ENCODE measurements at regions not wholly inside any gene's neighbourhood (a gene's known extent, or its start where the extent isn't known, plus 50 kb on each side); places are given as distances from the start of the nearest gene placed in this dataset.

GRCh38 chr6:67759001-67759400, 876.1 kb upstream of the ADGRB3 start:
- Histone ChIP-seq H3K79me2 (ENCODE audit: control insufficient read depth, insufficient read depth, low read length) (no peaks in the 10 kb centered on the region), H3K4me1 (ENCODE audit: control insufficient read depth, extremely low read depth, insufficient read depth, low read length) (no peaks in the 10 kb centered on the region), H3K9me3 (replicated peaks; ENCODE audit: control insufficient read depth, insufficient read depth, low read length) (no peaks in the 10 kb centered on the region), H3K36me3 (ENCODE audit: control insufficient read depth in 2 of 2, extremely low read depth in 1 of 2, insufficient read depth in 2 of 2, low read length in 2 of 2) (no peaks in the 10 kb centered on the region), H3K9me1 (replicated peaks; ENCODE audit: control insufficient read depth, extremely low read depth, insufficient read depth, low read length) (no peaks in the 10 kb centered on the region), H3K9ac (replicated peaks; ENCODE audit: extremely low read depth, insufficient read depth, low read length) (no peak overlapping the region), H3K27ac (ENCODE audit: insufficient read depth, low read depth, low read length) (no peak overlapping the region), H3K4me2 (ENCODE audit: insufficient read depth, low read length) (no peak overlapping the region), H3K4me3 (replicated peaks in 1 of 3; ENCODE audit: insufficient read depth in 1 of 3, low read depth in 1 of 3, low read length in 3 of 3) (no peak overlapping the region), H3K27me3 (ENCODE audit: control insufficient read depth in 2 of 2, insufficient read depth in 2 of 2, low read length in 2 of 2) (no peaks in the 10 kb centered on the region), H4K20me1 (replicated peaks; ENCODE audit: control insufficient read depth, extremely low read depth, insufficient read depth, low read length) (no peaks in the 10 kb centered on the region), H2AFZ (ENCODE audit: low read depth, low read length) (no peak overlapping the region)
- FAIRE-seq (no peak), DNase-seq (ENCODE audit: low read depth, low spot score) (no peak)
- CTCF ChIA-PET = no interaction called here
- TF ChIP-seq JUN (IDR thresholded peaks at IDR 0.05; ENCODE audit: borderline replicate concordance, insufficient read depth, insufficient read length, low read depth) (no peak), POLR2A (IDR thresholded peaks at IDR 0.05; ENCODE audit: low read depth, low read length) (no peak), EZH2 (IDR thresholded peaks at IDR 0.05; ENCODE audit: borderline replicate concordance, low read depth, low read length, severe bottlenecking) (no peak), FOS (IDR thresholded peaks at IDR 0.05; ENCODE audit: borderline replicate concordance, insufficient read depth, low read length) (no peak)
- POLR2A ChIA-PET = no interaction called here
- BruUV-seq (replicated peaks) = no TSS peak
- dilution Hi-C loops (cut with MboI; ENCODE audit: extremely low pct_ligation_motif_present, low sequenced_read_pairs) (no loop called here), intact Hi-C loops (cut with micrococcal nuclease) (no loop called here)

- no peaks in the 10 kb centered on the region for H3K9me3 ChIP-seq (replicated peaks; ENCODE audit: control insufficient read depth, insufficient read depth, low read length)
- no peaks in the 10 kb centered on the region for H3K4me1 ChIP-seq (ENCODE audit: control insufficient read depth, extremely low read depth, insufficient read depth, low read length)
- ChIA-PET CTCF (no interaction called here), POLR2A (no interaction called here)
- FAIRE-seq = no peak
- DNase-seq (ENCODE audit: low read depth, low spot score) = no peak
- no peaks in the 10 kb centered on the region for H4K20me1 ChIP-seq (replicated peaks; ENCODE audit: control insufficient read depth, extremely low read depth, insufficient read depth, low read length)
- H3K27ac ChIP-seq (ENCODE audit: insufficient read depth, low read depth, low read length) = no peak overlapping the region
- no peaks in the 10 kb centered on the region for H3K79me2 ChIP-seq (ENCODE audit: control insufficient read depth, insufficient read depth, low read length)
- H3K4me2 ChIP-seq (ENCODE audit: insufficient read depth, low read length) = no peak overlapping the region
- intact Hi-C loops (cut with micrococcal nuclease) = no loop called here
- no peaks in the 10 kb centered on the region for H3K27me3 ChIP-seq (ENCODE audit: control insufficient read depth in 2 of 2, insufficient read depth in 2 of 2, low read length in 2 of 2)
- no peak overlapping the region for H3K4me3 ChIP-seq (replicated peaks in 1 of 3; ENCODE audit: insufficient read depth in 1 of 3, low read depth in 1 of 3, low read length in 3 of 3)
- no TSS peak for BruUV-seq (replicated peaks)
- H2AFZ ChIP-seq (ENCODE audit: low read depth, low read length) = no peak overlapping the region
- dilution Hi-C loops (cut with MboI; ENCODE audit: extremely low pct_ligation_motif_present, low sequenced_read_pairs) = no loop called here
- H3K9me1 ChIP-seq (replicated peaks; ENCODE audit: control insufficient read depth, extremely low read depth, insufficient read depth, low read length) = no peaks in the 10 kb centered on the region
- TF ChIP-seq EZH2 (IDR thresholded peaks at IDR 0.05; ENCODE audit: borderline replicate concordance, low read depth, low read length, severe bottlenecking) (no peak), MAX (IDR thresholded peaks at IDR 0.05; ENCODE audit: insufficient read depth, insufficient read length) (no peak), JUN (IDR thresholded peaks at IDR 0.05; ENCODE audit: borderline replicate concordance, insufficient read depth, insufficient read length, low read depth) (no peak), FOS (IDR thresholded peaks at IDR 0.05; ENCODE audit: borderline replicate concordance, insufficient read depth, low read length) (no peak), POLR2A (IDR thresholded peaks at IDR 0.05; ENCODE audit: low read depth, low read length) (no peak), GATA2 (IDR thresholded peaks at IDR 0.05; ENCODE audit: insufficient read depth, insufficient read length, low read depth, low read length) (no peak), MYC (IDR thresholded peaks at IDR 0.05; ENCODE audit: low read depth, low read length) (no peak), POLR2AphosphoS5 (IDR thresholded peaks at IDR 0.05; ENCODE audit: insufficient read depth, low read depth, low read length) (no peak), CTCF (IDR thresholded peaks at IDR 0.05; ENCODE audit: extremely low read depth in 1 of 2, insufficient read depth in 1 of 2, low read depth in 1 of 2, low read length in 2 of 2) (no peak)
- no peak overlapping the region for H3K9ac ChIP-seq (replicated peaks; ENCODE audit: extremely low read depth, insufficient read depth, low read length)
- H3K36me3 ChIP-seq (ENCODE audit: control insufficient read depth in 2 of 2, extremely low read depth in 1 of 2, insufficient read depth in 2 of 2, low read length in 2 of 2) = no peaks in the 10 kb centered on the region
These were observed 877.5 kb upstream of the ADGRB3 start for GRCh38 chr6:67757465-67758033.

Data from endothelial cell of umbilical vein (primary cell).